ENCODE measurements at regions not wholly inside any gene's neighbourhood (a gene's known extent, or its start where the extent isn't known, plus 50 kb on each side); places are given as distances from the start of the nearest gene placed in this dataset.
"Not testable (repeated sequence)": the region's sequence is repeated elsewhere in the genome, so short reads cannot be mapped to it uniquely, and the experiment has no call there.

DNA sequence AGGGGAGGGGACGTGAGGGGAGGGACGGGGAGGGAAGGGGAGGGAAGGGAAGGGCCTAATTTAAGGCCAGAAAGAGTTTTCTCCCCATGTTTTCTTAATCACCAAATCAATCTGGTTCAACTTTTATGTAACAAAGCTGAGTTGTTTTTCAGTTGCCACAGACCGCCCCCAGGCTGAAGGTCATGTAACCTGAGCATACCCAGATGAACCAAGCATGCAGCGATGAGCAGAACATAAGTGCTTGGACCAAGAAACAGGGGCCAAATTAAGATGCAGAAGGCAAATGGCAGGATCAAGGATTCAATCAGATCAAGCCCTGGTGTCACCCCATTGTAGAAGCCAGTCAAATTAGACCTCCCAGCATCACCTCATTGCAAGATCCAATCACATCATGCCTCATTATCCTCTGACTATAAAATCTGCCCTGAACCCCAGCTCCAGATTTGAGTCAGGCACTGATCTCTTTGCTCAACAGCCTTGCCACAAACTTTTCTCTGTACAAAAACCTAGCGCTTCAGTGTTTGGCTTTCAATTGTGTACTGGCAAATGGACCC, 113.5 kb upstream of the TNPO1 start:
- Mint-ChIP-seq H3K27ac (no peak overlapping the region), H3K36me3 (no peaks in the 10 kb centered on the region), H3K9me3 (peaks cover 0 to 4% (median 0%) of the 10 kb centered on the region in 7 donors), H3K4me1 (no peaks in the 10 kb centered on the region), H3K4me3 (no peak overlapping the region), H3K27me3 (peaks cover 11% of the 10 kb centered on the region)
- no peak overlapping the region for H3K27ac ChIP-seq (ENCODE audit: insufficient read depth, low read length, poor library complexity, severe bottlenecking)
- H3K9me3 ChIP-seq (ENCODE audit: control insufficient read depth in 2 of 2, low read length in 2 of 2), result no peaks in the 10 kb centered on the region
- no peaks in the 10 kb centered on the region for H3K36me3 ChIP-seq (ENCODE audit: control insufficient read depth, insufficient read depth, low read length)
- ATAC-seq (ENCODE audit: low read depth in 2 of 2) (no peak), DNase-seq (no peak)
- H3K4me3 ChIP-seq (ENCODE audit: low read depth, low read length), result no peak overlapping the region
- H3K4me1 ChIP-seq (ENCODE audit: control insufficient read depth, insufficient read depth, low read length, poor library complexity, severe bottlenecking), result no peaks in the 10 kb centered on the region
- peaks cover 5% of the 10 kb centered on the region for H3K27me3 ChIP-seq (ENCODE audit: control insufficient read depth, insufficient read depth, low read length)

DNA sequence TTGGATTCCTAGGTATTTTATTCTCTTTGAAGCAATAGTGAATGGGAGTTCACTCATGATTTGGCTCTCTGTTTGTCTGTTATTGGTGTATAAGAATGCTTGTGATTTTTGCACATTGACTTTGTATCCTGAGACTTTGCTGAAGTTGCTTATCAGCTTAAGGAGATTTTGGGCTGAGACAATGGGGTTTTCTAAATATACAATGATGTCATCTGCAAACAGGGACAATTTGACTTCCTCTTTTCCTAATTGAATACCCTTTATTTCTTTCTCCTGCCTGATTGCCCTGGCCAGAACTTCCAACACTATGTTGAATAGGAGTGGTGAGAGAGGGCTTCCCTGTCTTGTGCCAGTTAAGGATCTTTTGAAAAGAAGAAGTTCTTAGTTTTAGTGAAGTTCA, 114.4 kb upstream of the TNPO1 start:
- H3K27me3 ChIP-seq (ENCODE audit: control insufficient read depth, insufficient read depth, low read length); ATAC-seq (ENCODE audit: low read depth in 2 of 2); H3K27ac ChIP-seq (ENCODE audit: insufficient read depth, low read length, poor library complexity, severe bottlenecking); H3K36me3 ChIP-seq (ENCODE audit: control insufficient read depth, insufficient read depth, low read length); H3K27ac Mint-ChIP-seq; H3K36me3 Mint-ChIP-seq; H3K4me1 Mint-ChIP-seq; H3K9me3 Mint-ChIP-seq; DNase-seq; H3K9me3 ChIP-seq (ENCODE audit: control insufficient read depth in 2 of 2, low read length in 2 of 2); H3K4me3 ChIP-seq (ENCODE audit: low read depth, low read length); H3K4me1 ChIP-seq (ENCODE audit: control insufficient read depth, insufficient read depth, low read length, poor library complexity, severe bottlenecking); H3K4me3 Mint-ChIP-seq: not testable (repeated sequence)
- H3K27me3 Mint-ChIP-seq, result peaks cover 11% of the 10 kb centered on the region

DNA sequence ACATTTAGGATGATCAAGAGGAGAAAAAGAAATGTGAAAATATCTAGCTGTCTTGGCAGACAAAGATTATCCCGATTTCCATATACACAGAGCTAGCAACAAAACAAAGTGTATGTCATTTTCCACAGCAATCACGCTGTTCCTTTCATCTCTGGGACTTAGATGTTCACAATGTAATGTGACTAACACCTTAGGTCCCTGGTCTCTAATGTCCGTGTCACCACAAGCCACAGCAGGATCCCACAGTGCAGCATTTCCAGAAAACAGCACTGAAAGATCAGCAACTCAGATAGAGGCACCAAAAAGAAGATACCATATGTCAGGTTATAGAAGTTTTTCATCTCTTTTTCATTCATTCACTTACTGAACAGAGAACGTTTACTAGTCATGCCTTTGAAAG, 118.0 kb upstream of the TNPO1 start:
- Mint-ChIP-seq H3K27ac (no peak overlapping the region), H3K36me3 (no peaks in the 10 kb centered on the region), H3K4me3 (no peak overlapping the region), H3K4me1 (no peaks in the 10 kb centered on the region), H3K9me3 (peaks cover 0 to 2% (median 0%) of the 10 kb centered on the region in 7 donors), H3K27me3 (peaks cover 10% of the 10 kb centered on the region)
- Histone ChIP-seq H3K36me3 (ENCODE audit: control insufficient read depth, insufficient read depth, low read length) (no peaks in the 10 kb centered on the region), H3K27ac (ENCODE audit: insufficient read depth, low read length, poor library complexity, severe bottlenecking) (no peak overlapping the region), H3K9me3 (ENCODE audit: control insufficient read depth in 2 of 2, low read length in 2 of 2) (no peaks in the 10 kb centered on the region), H3K4me1 (ENCODE audit: control insufficient read depth, insufficient read depth, low read length, poor library complexity, severe bottlenecking) (no peaks in the 10 kb centered on the region), H3K4me3 (ENCODE audit: low read depth, low read length) (no peak overlapping the region), H3K27me3 (ENCODE audit: control insufficient read depth, insufficient read depth, low read length) (peaks cover 5% of the 10 kb centered on the region)
- DNase-seq (no peak), ATAC-seq (ENCODE audit: low read depth in 2 of 2) (no peak)

DNA sequence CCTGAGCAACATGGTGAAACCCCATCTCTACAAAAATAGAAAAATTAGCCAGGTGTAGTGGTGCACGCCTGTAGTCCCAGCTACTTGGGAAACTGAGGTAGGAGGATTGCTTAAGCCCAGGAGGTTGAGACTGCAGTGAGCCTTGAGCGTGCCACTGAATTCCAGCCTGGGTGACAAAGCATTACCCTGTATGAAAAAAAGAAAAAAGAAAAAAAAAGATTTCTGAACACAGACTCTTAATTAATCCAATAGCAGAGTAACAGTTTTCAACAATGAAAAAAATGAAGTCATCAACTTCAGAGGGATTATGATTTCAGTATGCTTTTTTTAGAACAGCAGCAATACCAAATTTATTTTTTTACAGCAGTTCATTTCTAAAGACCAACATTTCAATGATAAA, 118.8 kb upstream of the TNPO1 start:
- H3K36me3 Mint-ChIP-seq, result no peaks in the 10 kb centered on the region
- Histone ChIP-seq H3K4me1 (ENCODE audit: control insufficient read depth, insufficient read depth, low read length, poor library complexity, severe bottlenecking) (no peaks in the 10 kb centered on the region), H3K27ac (ENCODE audit: insufficient read depth, low read length, poor library complexity, severe bottlenecking) (no peak overlapping the region), H3K36me3 (ENCODE audit: control insufficient read depth, insufficient read depth, low read length) (no peaks in the 10 kb centered on the region), H3K4me3 (ENCODE audit: low read depth, low read length) (no peak overlapping the region), H3K9me3 (ENCODE audit: control insufficient read depth in 2 of 2, low read length in 2 of 2) (no peaks in the 10 kb centered on the region), H3K27me3 (ENCODE audit: control insufficient read depth, insufficient read depth, low read length) (no peaks in the 10 kb centered on the region)
- no peak overlapping the region for H3K27ac Mint-ChIP-seq
- no peak for DNase-seq
- H3K27me3 Mint-ChIP-seq, result peaks cover 10% of the 10 kb centered on the region
- H3K4me3 Mint-ChIP-seq, result no peak overlapping the region
- peaks cover 0 to 2% (median 0%) of the 10 kb centered on the region in 7 donors for H3K9me3 Mint-ChIP-seq
- H3K4me1 Mint-ChIP-seq, result no peaks in the 10 kb centered on the region
- no peak for ATAC-seq (ENCODE audit: low read depth in 2 of 2)

DNA sequence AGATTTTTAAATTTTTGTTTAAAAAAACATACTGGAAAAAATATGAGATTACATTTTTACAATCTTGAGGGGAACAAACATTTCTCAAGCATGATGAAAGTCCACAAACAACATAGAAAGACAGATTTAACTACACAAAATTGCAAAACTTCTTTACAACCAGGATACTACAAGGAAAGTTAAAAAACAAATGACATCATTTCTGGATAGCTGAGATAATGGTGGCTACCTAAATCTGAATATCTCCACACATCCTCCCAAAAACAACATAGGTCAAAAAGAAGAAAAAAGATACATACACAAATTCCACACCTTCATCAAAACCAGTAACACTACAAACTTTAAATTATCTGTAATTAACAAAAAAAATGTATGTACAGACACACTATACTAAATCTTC, 120.8 kb upstream of the TNPO1 start:
- peaks cover 2% of the 10 kb centered on the region for H3K27me3 ChIP-seq (ENCODE audit: control insufficient read depth, insufficient read depth, low read length)
- H3K36me3 ChIP-seq (ENCODE audit: control insufficient read depth, insufficient read depth, low read length), result no peaks in the 10 kb centered on the region
- H3K4me3 ChIP-seq (ENCODE audit: low read depth, low read length), result no peak overlapping the region
- H3K27ac ChIP-seq (ENCODE audit: insufficient read depth, low read length, poor library complexity, severe bottlenecking), result no peak overlapping the region
- H3K9me3 ChIP-seq (ENCODE audit: control insufficient read depth in 2 of 2, low read length in 2 of 2), result no peaks in the 10 kb centered on the region
- DNase-seq, result no peak
- no peak overlapping the region for H3K4me3 Mint-ChIP-seq
- peaks cover 10% of the 10 kb centered on the region for H3K27me3 Mint-ChIP-seq
- peaks cover 0 to 1% (median 0%) of the 10 kb centered on the region in 7 donors for H3K9me3 Mint-ChIP-seq
- no peak for ATAC-seq (ENCODE audit: low read depth in 2 of 2)
- no peak overlapping the region for H3K27ac Mint-ChIP-seq
- no peaks in the 10 kb centered on the region for H3K4me1 ChIP-seq (ENCODE audit: control insufficient read depth, insufficient read depth, low read length, poor library complexity, severe bottlenecking)
- no peaks in the 10 kb centered on the region for H3K4me1 Mint-ChIP-seq
- H3K36me3 Mint-ChIP-seq, result no peaks in the 10 kb centered on the region

DNA sequence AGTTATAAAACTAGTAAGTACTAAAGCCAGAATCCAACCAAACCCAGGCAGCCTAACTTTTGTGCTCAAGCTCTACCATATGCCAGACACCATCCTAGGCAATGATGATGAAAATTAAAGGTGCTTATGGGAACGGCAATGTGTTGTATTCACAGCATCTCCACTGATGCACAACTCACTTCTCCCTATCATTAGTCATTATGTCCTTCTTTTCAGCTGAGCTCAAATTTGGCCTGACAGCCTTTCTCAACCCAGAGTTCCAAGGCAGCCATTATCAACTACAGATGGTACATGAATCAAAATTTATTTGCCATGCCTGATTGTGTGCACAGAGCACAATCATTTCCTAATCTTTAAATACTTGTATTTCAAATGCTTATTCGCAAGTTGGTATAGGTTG, 121.6 kb upstream of the TNPO1 start:
- DNase-seq (no peak), ATAC-seq (ENCODE audit: low read depth in 2 of 2) (no peak)
- no peaks in the 10 kb centered on the region for H3K36me3 ChIP-seq (ENCODE audit: control insufficient read depth, insufficient read depth, low read length)
- no peak overlapping the region for H3K4me3 ChIP-seq (ENCODE audit: low read depth, low read length)
- H3K4me1 Mint-ChIP-seq, result no peaks in the 10 kb centered on the region
- peaks cover 10% of the 10 kb centered on the region for H3K27me3 Mint-ChIP-seq
- H3K9me3 ChIP-seq (ENCODE audit: control insufficient read depth in 2 of 2, low read length in 2 of 2), result no peaks in the 10 kb centered on the region
- H3K27ac Mint-ChIP-seq, result no peak overlapping the region
- H3K9me3 Mint-ChIP-seq, result peaks cover 0 to 1% (median 0%) of the 10 kb centered on the region in 7 donors
- peaks cover 2% of the 10 kb centered on the region for H3K27me3 ChIP-seq (ENCODE audit: control insufficient read depth, insufficient read depth, low read length)
- H3K4me1 ChIP-seq (ENCODE audit: control insufficient read depth, insufficient read depth, low read length, poor library complexity, severe bottlenecking), result no peaks in the 10 kb centered on the region
- H3K36me3 Mint-ChIP-seq, result no peaks in the 10 kb centered on the region
- H3K27ac ChIP-seq (ENCODE audit: insufficient read depth, low read length, poor library complexity, severe bottlenecking), result no peak overlapping the region
- no peak overlapping the region for H3K4me3 Mint-ChIP-seq

DNA sequence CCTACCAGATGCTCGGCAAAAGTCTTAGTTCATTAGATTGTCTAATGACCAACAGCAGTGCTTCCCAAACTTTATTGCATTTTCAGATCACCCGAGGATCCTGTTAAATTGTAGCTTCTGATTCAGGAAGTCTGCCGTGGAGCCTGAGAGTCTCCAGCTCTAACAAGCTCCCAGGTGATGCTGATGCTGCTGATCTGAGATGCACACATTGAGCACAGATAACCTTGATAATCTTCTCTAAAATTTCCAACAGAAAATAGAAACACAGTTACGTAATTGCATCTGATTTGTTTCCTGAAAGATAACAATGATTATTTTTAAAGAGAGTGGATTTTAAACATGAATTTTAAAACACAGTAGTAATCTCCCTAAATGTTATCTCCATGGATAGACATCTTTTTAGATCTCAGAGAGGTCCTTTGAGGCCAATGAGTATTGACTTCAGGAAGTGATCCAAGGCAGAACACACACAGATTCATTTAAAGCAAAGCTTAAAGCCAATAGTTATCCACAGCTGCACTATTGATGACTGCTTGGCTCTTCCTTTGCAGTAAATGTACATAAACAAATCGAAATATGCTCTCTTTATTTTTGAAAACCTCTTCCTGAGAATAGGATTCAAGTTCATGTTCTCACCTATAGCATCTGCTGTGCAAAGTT, 122.8 kb upstream of the TNPO1 start:
- Histone ChIP-seq H3K4me3 (ENCODE audit: low read depth, low read length) (no peak overlapping the region), H3K36me3 (ENCODE audit: control insufficient read depth, insufficient read depth, low read length) (no peaks in the 10 kb centered on the region), H3K4me1 (ENCODE audit: control insufficient read depth, insufficient read depth, low read length, poor library complexity, severe bottlenecking) (no peaks in the 10 kb centered on the region), H3K27me3 (ENCODE audit: control insufficient read depth, insufficient read depth, low read length) (peaks cover 2% of the 10 kb centered on the region), H3K9me3 (ENCODE audit: control insufficient read depth in 2 of 2, low read length in 2 of 2) (no peaks in the 10 kb centered on the region), H3K27ac (ENCODE audit: insufficient read depth, low read length, poor library complexity, severe bottlenecking) (no peak overlapping the region)
- no peaks in the 10 kb centered on the region for H3K4me1 Mint-ChIP-seq
- H3K9me3 Mint-ChIP-seq, result peaks cover 0 to 1% (median 0%) of the 10 kb centered on the region in 7 donors
- DNase-seq (no peak), ATAC-seq (ENCODE audit: low read depth in 2 of 2) (no peak)
- H3K27me3 Mint-ChIP-seq, result peaks cover 7% of the 10 kb centered on the region
- H3K36me3 Mint-ChIP-seq, result no peaks in the 10 kb centered on the region
- no peak overlapping the region for H3K27ac Mint-ChIP-seq
- no peak overlapping the region for H3K4me3 Mint-ChIP-seq
